Erythroblast (primary cell): ENCODE measurements at regions not wholly inside any gene's neighbourhood (a gene's known extent, or its start where the extent isn't known, plus 50 kb on each side); places are given as distances from the start of the nearest gene placed in this dataset.

Experiments
- DNase-seq, 2 experiments: peaks; one replicate each; lab custom pipeline; 2025; lab: John Stamatoyannopoulos, UW
- GATA1 ChIP-seq: IDR thresholded peaks from 2 replicates; pipeline ENCODE4 v1.6.1; 2011; ENCODE audit warnings: low read depth, mild to moderate bottlenecking, control low read depth, low read length, moderate library complexity
- POLR2A ChIP-seq: IDR thresholded peaks from 2 replicates; pipeline ENCODE4 v1.6.1; 2011; ENCODE audit warnings: mild to moderate bottlenecking, low read length

GRCh38 chr10:126722726-126723125, 52.2 kb upstream of the C10orf90 start:
- no peak for DNase-seq
- TF ChIP-seq POLR2A (no peak), GATA1 (no peak)

- no peak for DNase-seq
- no peak for TF ChIP-seq GATA1
- no peak for TF ChIP-seq POLR2A
Observed at GRCh38 chr10:126723226-126723625, 52.7 kb upstream of the C10orf90 start.

GRCh38 chr10:126729314-126729870, 58.9 kb upstream of the C10orf90 start:
- TF ChIP-seq POLR2A (no peak), GATA1 (no peak)
- DNase-seq: no peak

DNA sequence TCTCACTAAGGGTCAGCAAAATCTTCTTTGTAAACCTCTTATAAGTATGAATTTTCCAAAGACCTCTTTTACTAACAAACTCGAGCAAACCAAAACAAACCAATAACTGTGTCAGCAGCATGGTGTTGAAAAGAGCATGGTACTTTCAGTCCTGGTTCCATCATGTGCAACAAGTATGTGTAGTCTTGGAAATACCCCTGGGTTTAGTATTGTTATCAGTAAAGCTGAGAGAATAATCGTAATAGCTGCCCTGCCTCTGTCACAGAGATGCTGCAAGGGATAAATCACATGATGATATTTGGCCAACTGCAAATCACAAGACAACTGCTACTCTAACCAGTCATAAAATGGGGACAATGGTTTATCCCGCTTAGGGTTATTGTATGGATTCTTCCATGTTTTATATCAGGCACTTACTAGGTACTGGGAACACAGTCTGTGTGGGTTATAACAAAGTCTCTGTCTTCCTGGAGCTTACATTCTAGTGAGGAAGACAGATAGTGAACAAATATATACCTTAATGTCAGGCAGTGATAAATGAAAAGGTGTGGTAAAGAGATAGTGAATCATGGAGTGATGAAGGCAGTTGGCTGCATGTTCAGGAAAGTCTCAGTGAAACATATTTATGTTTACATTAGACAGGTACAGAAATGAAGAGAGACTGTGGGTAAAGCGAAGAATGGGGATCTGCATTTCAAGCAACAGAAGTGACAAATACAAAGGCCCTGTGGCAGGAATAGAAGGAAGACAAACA, 60.5 kb upstream of the C10orf90 start:
- no peak for DNase-seq
- TF ChIP-seq GATA1: no peak
- TF ChIP-seq POLR2A: no peak

DNA sequence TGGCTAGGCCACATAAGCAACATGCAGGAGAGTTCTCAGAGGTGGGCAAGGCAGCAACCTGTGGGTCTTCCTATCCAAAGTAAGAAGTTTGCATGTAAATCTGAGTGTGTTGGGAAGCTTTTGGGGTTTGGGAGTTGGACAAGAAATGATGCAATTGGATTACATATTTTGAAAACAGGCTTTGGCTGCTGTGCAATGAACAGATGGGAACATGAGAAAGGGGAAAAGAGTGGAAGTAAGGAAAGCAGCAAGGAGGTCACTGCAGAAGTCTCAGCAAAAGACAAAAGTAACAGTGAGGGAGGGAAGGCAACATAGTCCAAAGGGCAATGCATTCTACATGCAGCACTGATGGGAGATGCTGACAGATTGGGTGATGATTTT, 61.1 kb upstream of the C10orf90 start:
- DNase-seq: no peak
- TF ChIP-seq GATA1 (no peak), POLR2A (no peak)

DNA sequence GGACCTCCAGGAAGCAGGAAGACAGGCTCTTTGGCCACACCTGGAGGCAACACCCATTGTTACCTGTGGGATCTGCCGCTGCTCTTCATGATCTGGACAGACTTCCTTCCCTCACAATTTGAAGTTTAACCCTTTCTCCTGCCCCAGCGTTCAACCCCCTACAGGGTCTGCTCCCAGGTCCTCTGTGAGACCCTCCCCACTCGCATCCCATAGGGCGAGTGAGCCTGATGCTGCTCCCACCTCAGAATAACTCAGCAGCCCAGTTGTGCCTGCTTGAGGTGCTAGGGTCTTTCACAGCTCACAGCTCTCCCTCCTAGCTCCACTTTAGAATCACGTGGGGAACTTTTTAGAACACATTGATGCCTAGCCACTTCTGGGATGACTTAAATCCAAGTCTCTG, 61.8 kb upstream of the C10orf90 start:
- DNase-seq: no peak
- TF ChIP-seq POLR2A (no peak), GATA1 (no peak)

DNA sequence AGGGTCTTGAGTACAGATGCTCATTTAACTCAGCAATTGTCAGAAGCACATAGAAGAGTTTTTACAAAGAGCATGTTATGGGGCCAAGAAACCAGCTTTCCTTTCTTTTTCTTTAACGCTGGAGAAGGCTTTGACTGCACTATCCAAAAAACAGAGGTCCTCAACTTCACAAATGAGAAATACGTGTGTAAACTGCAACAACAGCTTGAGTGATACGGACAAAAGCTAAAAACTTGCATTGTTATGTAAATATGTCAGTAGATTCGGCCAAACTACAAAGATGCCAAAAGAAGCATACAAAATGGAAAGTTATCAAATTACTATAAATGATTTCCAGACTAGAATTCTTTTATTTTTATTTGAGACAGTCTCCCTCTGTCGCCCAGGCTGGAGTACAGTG, 62.4 kb upstream of the C10orf90 start:
- DNase-seq: no peak
- TF ChIP-seq GATA1 (no peak), POLR2A (no peak)

- no peak for DNase-seq
- no peak for TF ChIP-seq GATA1
- TF ChIP-seq POLR2A: no peak
Observed at GRCh38 chr10:126734015-126734414, 63.5 kb upstream of the C10orf90 start.

DNA sequence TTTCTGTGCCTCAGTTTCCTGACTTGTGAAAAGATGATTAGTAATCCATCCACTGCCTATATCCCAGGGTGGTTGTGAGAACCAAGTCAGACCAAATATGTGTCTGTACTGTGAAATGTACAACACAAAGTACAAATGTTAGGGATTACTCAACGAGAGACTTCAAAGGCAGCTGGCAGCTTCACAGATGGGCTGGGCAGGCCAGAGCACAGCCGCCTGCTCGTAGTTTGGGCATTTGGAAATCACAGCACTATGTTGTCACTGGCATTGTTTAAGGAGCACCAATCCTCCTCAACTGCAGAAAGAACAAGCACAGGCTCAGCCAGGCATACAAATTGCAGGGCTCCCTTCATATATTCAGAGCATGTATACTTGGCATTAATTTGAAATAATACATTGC, 64.5 kb upstream of the C10orf90 start:
- no peak for DNase-seq
- TF ChIP-seq GATA1 (no peak), POLR2A (no peak)

GRCh38 chr10:126736142-126736541, 65.6 kb upstream of the C10orf90 start:
- TF ChIP-seq GATA1 (no peak), POLR2A (no peak)

DNA sequence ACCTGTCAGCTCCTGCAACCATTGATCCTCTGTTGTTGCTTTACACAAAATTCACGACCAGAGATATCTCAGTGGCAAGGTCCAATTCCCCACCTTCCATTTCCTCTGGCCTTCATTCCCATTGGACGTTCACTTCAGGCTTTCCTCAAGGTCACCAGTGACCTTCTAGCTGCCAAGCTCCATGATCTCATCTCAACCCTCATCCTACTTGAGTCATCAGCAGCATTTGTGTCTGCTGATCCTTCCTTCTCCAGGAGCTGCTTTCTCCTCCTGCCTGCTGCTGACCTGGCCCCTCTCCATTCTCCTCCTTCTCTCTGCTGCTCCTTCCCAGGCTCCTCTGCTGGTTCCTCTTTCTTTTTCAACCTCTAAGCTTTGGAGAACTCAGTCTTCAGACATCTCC, 66.2 kb upstream of the C10orf90 start:
- DNase-seq: no peak

More at GRCh38 chr10:126736142-126736541, 65.6 kb upstream of the C10orf90 start:
- no peak for DNase-seq

GRCh38 chr10:126738001-126738400, 67.5 kb upstream of the C10orf90 start:
- no peak for DNase-seq
- TF ChIP-seq POLR2A (no peak), GATA1 (no peak)

More for the DNA sequence above, 66.2 kb upstream of the C10orf90 start:
- TF ChIP-seq POLR2A (no peak), GATA1 (no peak)

GRCh38 chr10:126744571-126744970, 74.1 kb upstream of the C10orf90 start:
- TF ChIP-seq GATA1: no peak
- no peak for DNase-seq

- peak; percentile 59 to 80 for DNase-seq
- TF ChIP-seq POLR2A (no peak), GATA1 (no peak)
Observed at GRCh38 chr10:126749015-126749655, 78.6 kb upstream of the C10orf90 start.

DNA sequence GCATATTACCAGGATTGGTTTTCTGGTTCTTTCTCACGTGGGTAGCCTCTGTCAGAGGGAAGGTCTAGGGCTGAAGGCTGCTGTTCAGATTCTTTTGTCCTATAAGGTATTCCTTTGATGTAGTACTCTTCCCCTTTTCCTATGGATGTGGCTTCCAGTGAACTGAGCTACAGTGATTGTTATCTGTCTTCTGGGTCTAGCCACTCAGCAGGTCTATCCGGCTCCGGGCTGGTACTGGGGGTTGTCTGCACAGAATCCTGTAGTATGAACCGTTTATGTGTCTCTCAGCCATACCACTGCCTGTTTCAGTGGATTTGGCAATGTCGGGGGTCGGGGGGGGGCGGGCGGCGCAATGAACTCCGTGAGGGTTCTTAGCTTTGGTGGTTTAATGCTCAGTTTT, 84.5 kb upstream of the C10orf90 start:
- no peak for TF ChIP-seq POLR2A
- no peak for TF ChIP-seq GATA1
- DNase-seq: no peak
